ENCODE measurements at regions not wholly inside any gene's neighbourhood (a gene's known extent, or its start where the extent isn't known, plus 50 kb on each side); places are given as distances from the start of the nearest gene placed in this dataset.
"Not testable (repeated sequence)": the region's sequence is repeated elsewhere in the genome, so short reads cannot be mapped to it uniquely, and the experiment has no call there.

DNA sequence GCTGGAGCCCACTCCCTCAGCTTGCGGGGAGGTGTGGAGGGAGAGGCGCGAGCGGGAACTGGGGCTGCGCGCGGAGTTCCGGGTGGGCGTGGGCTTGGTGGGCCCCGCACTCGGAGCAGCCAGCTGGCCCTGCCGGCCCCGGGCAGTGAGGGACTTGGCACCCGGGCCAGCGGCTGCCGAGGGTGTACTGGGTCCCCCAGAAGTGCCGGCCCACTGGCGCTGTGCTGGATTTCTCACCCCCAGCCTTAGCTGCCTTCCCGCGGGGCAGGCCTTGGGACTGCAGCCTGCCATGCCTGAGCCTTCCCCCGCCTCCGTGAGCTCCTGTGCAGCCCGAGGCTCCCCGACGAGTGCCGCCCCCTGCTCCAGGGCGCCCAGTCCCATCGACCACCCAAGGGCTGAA lies 1234.4 kb downstream of the TYW1 start:
- TF ChIP-seq, protein P1, sequence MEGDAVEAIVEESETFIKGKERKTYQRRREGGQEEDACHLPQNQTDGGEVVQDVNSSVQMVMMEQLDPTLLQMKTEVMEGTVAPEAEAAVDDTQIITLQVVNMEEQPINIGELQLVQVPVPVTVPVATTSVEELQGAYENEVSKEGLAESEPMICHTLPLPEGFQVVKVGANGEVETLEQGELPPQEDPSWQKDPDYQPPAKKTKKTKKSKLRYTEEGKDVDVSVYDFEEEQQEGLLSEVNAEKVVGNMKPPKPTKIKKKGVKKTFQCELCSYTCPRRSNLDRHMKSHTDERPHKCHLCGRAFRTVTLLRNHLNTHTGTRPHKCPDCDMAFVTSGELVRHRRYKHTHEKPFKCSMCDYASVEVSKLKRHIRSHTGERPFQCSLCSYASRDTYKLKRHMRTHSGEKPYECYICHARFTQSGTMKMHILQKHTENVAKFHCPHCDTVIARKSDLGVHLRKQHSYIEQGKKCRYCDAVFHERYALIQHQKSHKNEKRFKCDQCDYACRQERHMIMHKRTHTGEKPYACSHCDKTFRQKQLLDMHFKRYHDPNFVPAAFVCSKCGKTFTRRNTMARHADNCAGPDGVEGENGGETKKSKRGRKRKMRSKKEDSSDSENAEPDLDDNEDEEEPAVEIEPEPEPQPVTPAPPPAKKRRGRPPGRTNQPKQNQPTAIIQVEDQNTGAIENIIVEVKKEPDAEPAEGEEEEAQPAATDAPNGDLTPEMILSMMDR (IDR thresholded peaks at IDR 0.05): not testable (repeated sequence)
- TF ChIP-seq POLR2A (IDR thresholded peaks at IDR 0.05): not testable (repeated sequence)
